HUES48 (cell line): ENCODE measurements at regions not wholly inside any gene's neighbourhood (a gene's known extent, or its start where the extent isn't known, plus 50 kb on each side); places are given as distances from the start of the nearest gene placed in this dataset.

ENCODE experiments used
- H3K27ac ChIP-seq: one replicate; pipeline ENCODE4 v1.7.0; 2013; ENCODE audit warnings: low read depth, low read length, inconsistent platforms
- H3K27me3 ChIP-seq: 2 replicates; pipeline ENCODE4 v1.6.1; 2013; ENCODE audit warnings: mild to moderate bottlenecking, low read length; ENCODE audit not compliant: control insufficient read depth, insufficient read depth
- H3K36me3 ChIP-seq: 2 replicates; pipeline ENCODE4 v1.6.1; 2013; ENCODE audit warnings: low read length; ENCODE audit not compliant: control insufficient read depth, insufficient read depth
- H3K4me1 ChIP-seq: 2 replicates; pipeline ENCODE4 v1.6.1; 2013; ENCODE audit warnings: mild to moderate bottlenecking, low read length; ENCODE audit not compliant: control insufficient read depth, insufficient read depth
- H3K4me3 ChIP-seq: 2 replicates; pipeline ENCODE4 v1.5.1; 2013; ENCODE audit warnings: mild to moderate bottlenecking, low read depth, low read length
- H3K9ac ChIP-seq: 2 replicates; pipeline ENCODE4 v1.6.1; 2013; ENCODE audit warnings: mild to moderate bottlenecking, low read depth, low read length, moderate library complexity
- H3K9me3 ChIP-seq: 2 replicates; pipeline ENCODE4 v1.6.1; 2013; ENCODE audit warnings: low read length; ENCODE audit not compliant: control insufficient read depth, insufficient read depth

DNA sequence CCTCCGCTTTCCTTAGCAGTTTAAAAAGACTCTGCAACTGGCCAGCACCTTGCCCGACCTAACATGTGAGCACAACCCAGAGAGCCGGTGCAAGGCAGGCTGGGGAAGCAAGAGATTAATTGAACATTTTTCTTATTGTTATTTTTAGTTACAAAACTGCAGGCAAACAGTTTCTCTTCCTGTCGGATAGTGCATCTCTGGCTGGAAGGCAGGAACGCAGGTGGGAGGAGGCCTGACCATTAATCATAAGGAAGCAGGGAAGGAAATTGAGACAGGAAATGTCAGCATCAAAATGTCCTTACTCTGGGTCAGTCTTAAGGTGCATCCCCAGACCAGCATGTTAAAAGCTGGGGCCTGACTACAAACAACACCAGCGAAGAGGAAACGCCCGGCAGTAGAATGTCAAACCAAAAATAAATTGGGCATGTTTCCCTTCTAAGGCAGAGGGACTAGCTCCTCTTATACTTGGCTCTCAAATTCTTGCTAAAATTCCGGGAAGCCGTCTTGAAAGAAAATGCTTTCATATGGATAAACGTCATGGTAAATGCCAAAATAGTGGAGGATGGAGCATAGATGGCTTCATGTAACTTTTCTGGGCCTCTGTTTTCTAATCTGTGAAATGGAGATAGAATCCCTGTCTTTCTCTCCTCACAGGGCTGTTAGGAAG, 226.8 kb downstream of the RAP2A start:
- Histone ChIP-seq H3K9ac (no peak overlapping the region), H3K4me3 (no peak overlapping the region), H3K9me3 (no peaks in the 10 kb centered on the region), H3K36me3 (no peaks in the 10 kb centered on the region), H3K4me1 (no peaks in the 10 kb centered on the region), H3K27me3 (no peaks in the 10 kb centered on the region), H3K27ac (no peak overlapping the region)

DNA sequence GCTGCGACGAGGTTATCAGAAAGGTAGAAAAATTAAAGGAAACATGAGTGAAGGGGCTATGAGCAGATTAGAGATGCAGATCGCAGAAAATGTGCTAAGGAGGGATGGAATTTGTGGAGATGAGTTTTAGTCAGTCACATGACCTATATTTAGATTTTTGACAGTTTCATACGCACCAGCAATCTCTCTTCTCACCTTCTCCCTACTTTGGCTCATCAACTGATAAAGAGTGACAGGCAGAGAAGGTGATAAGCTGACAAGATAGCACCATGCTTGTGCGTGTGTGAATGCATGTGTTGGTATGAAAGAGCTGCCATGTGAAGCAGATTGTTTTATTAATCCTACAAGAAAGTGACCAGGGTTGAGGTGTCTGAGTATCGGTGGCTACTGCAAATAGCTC, 252.6 kb downstream of the RAP2A start:
- Histone ChIP-seq H3K27ac (no peak overlapping the region), H3K27me3 (no peaks in the 10 kb centered on the region), H3K9ac (no peak overlapping the region), H3K9me3 (peaks cover 8% of the 10 kb centered on the region), H3K4me3 (no peak overlapping the region), H3K4me1 (no peaks in the 10 kb centered on the region), H3K36me3 (no peaks in the 10 kb centered on the region)

DNA sequence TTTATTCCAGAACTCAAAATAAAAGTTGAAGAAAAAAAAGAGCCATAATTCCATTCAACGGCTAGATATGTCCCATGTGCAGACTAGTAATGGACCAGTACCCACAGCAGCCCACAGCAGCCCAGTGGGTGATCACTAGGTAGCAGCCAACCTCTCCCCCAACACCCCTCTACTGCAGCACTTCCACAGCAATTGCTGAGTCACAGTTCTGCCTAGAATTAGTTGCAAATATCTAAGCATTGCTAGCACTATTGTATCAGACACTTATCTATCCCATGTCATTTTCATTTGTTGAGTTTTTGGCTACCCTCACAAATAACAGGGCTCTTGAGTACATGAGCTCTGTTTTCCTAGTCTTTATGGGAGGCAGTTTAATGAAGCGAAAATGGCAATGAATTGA, 258.7 kb downstream of the RAP2A start:
- H3K36me3 ChIP-seq, result no peaks in the 10 kb centered on the region
- H3K4me1 ChIP-seq, result no peaks in the 10 kb centered on the region
- peaks cover 8% of the 10 kb centered on the region for H3K9me3 ChIP-seq
- H3K4me3 ChIP-seq, result no peak overlapping the region
- H3K27ac ChIP-seq, result no peak overlapping the region
- no peaks in the 10 kb centered on the region for H3K27me3 ChIP-seq
- H3K9ac ChIP-seq, result no peak overlapping the region

DNA sequence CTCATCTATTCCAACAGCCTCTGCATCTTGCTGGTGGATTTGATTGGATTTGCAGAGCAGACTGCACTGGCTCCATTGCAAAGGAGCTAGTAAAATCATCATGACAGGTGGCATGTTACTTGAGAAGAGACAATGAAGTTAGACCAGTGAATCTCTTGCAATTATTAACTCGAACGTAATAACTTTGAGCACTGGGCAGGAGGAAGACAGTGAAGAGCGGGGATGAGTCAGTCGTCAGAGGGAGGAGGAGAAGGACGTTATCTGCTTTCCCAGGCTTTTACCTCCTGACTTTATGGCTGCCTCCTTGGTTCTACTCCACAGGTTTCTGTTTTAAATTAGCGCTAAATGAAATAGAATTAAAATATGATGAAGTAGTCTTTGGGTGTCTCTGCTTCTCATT, 257.8 kb upstream of the IPO5 start:
- H3K36me3 ChIP-seq, result no peaks in the 10 kb centered on the region
- no peaks in the 10 kb centered on the region for H3K27me3 ChIP-seq
- H3K9me3 ChIP-seq, result no peaks in the 10 kb centered on the region
- no peak overlapping the region for H3K4me3 ChIP-seq
- no peak overlapping the region for H3K9ac ChIP-seq
- H3K4me1 ChIP-seq, result no peaks in the 10 kb centered on the region
- H3K27ac ChIP-seq, result no peak overlapping the region

DNA sequence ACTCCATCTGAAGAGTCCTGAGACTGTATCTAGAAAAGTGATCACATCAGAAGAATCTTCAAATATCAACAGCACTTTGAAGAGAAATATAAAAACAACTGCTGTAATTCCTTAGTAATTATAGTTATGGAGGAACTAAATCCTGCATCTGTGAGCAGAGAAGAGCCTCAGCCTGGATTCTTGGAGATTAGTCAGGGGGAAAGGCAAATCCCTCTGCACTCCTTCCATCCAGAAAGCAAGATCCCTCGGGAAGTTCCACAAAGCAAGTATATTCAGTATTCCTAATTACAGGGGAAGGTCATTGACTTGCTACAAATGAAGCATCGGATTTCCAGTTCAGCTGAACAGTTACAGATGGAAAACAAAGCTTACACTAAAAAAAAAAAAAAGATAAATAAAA, 256.6 kb upstream of the IPO5 start:
- no peaks in the 10 kb centered on the region for H3K9me3 ChIP-seq
- no peaks in the 10 kb centered on the region for H3K27me3 ChIP-seq
- no peak overlapping the region for H3K4me3 ChIP-seq
- no peak overlapping the region for H3K27ac ChIP-seq
- H3K9ac ChIP-seq, result no peak overlapping the region
- no peaks in the 10 kb centered on the region for H3K36me3 ChIP-seq
- H3K4me1 ChIP-seq, result no peaks in the 10 kb centered on the region

DNA sequence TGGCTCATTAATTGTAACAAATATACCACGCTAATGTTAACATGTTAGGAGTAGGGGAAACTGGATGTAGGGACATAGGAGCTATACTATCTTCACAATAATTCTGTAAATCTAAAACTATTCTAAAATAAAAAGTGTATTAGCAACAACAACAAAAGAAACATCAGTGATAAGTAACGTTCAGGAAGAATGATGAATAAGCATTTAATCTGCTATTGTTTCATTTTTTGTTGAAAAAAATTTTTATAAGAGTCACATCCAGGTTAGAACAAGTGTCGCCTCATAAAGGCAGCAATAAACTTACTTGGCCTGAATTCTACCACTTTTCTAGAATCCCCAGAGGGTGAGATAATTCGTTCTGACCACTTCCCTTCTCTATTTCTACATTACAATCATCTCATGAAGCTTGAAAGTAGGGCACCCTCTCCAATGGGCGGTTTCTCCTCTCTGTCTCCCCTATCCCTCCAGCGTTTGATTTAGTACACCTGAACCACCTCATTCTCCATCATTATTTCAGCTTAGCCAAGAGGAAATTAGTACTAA, 253.1 kb upstream of the IPO5 start:
- Histone ChIP-seq H3K4me1 (no peaks in the 10 kb centered on the region), H3K27ac (no peak overlapping the region), H3K9me3 (no peaks in the 10 kb centered on the region), H3K9ac (no peak overlapping the region), H3K27me3 (no peaks in the 10 kb centered on the region), H3K4me3 (no peak overlapping the region), H3K36me3 (no peaks in the 10 kb centered on the region)

DNA sequence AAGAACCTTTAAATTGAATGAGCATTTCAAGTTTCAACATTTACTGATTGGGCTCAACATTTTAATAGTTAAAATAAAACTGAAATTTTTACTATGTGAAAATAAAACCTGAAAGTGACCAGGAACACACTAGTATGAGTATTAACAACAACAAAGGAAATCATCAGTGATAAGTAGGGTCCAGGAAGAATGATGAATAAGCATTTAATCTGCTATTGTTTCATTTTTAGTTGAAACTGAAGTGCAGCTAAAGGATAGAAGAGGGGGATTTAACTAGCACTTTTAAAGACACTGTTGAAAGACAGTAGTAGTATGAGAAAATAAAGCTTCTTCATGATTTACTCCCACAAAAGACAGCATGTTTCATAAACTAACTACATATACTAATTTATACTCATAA, 250.9 kb upstream of the IPO5 start:
- Histone ChIP-seq H3K9ac (no peak overlapping the region), H3K9me3 (no peaks in the 10 kb centered on the region), H3K4me3 (no peak overlapping the region), H3K36me3 (no peaks in the 10 kb centered on the region), H3K27ac (no peak overlapping the region), H3K4me1 (no peaks in the 10 kb centered on the region), H3K27me3 (no peaks in the 10 kb centered on the region)

DNA sequence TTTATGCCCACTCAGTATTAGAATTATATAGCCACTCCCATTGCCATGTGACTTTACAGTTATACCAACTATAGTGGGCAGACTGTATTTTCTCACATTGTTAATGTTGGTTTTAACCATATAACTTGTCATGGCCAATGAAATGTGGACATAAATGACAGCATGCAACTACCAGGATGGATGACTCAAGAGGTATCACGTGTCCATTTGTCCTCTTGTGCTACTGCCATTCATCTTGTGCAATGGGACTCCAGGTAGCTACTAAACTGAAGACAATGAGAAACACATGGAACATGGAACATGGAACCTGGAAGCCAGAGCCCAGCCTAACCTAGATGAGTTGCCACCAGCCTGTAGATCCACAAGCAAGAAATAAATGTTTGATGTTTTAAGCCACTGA, 242.7 kb upstream of the IPO5 start:
- Histone ChIP-seq H3K27ac (no peak overlapping the region), H3K4me1 (no peaks in the 10 kb centered on the region), H3K4me3 (no peak overlapping the region), H3K36me3 (no peaks in the 10 kb centered on the region), H3K9ac (no peak overlapping the region), H3K27me3 (no peaks in the 10 kb centered on the region), H3K9me3 (0 out of 2 replicates have a peak, but pooled peaks cover 4% of the 10 kb centered on the region)

DNA sequence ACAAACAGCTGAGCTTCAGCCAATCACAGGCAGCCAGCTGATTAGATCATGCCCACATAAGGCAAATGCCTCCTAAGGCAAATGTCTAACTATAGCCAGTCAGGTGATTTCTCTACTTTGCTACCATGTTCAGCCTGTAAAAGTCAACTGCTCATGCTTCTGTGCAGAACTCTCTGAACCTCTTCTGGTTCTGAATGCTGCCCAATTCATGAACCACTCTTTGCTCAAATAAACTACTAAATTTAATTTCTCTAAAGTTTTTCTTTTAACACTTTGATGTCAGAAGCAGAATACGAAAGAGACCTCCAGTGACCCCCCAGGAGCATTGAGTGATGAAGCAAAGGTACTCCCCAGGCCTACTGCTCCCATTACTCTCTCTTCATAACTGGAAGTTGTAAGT, 240.7 kb upstream of the IPO5 start:
- H3K9ac ChIP-seq, result no peak overlapping the region
- H3K27ac ChIP-seq, result no peak overlapping the region
- 0 out of 2 replicates have a peak, but pooled peaks cover 4% of the 10 kb centered on the region for H3K9me3 ChIP-seq

DNA sequence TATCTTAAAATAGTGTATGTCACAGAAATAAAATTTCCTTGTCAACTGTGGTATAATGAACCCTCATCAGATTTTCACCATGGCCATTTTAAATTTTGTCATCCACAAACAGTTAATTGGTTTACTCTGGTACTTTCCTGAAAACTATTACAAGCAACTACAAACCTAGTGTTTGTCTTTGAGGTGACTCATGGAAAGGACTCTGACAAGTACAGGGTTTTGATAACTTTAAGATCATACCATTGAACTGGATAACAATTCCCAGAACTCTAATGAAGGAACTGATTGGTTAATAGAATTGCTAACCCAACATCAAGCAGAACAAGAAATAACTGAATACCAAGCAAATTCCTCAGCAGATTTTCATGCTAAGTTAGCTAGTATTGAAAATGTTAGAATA, 237.7 kb upstream of the IPO5 start:
- H3K4me3 ChIP-seq, result no peak overlapping the region
- no peaks in the 10 kb centered on the region for H3K4me1 ChIP-seq
- 0 out of 2 replicates have a peak, but pooled peaks cover 4% of the 10 kb centered on the region for H3K9me3 ChIP-seq
- H3K36me3 ChIP-seq, result no peaks in the 10 kb centered on the region
- H3K9ac ChIP-seq, result no peak overlapping the region
- H3K27me3 ChIP-seq, result no peaks in the 10 kb centered on the region
- no peak overlapping the region for H3K27ac ChIP-seq

More for the DNA sequence above, 240.7 kb upstream of the IPO5 start:
- H3K27me3 ChIP-seq, result no peaks in the 10 kb centered on the region
- H3K4me1 ChIP-seq, result no peaks in the 10 kb centered on the region
- no peak overlapping the region for H3K4me3 ChIP-seq
- no peaks in the 10 kb centered on the region for H3K36me3 ChIP-seq

DNA sequence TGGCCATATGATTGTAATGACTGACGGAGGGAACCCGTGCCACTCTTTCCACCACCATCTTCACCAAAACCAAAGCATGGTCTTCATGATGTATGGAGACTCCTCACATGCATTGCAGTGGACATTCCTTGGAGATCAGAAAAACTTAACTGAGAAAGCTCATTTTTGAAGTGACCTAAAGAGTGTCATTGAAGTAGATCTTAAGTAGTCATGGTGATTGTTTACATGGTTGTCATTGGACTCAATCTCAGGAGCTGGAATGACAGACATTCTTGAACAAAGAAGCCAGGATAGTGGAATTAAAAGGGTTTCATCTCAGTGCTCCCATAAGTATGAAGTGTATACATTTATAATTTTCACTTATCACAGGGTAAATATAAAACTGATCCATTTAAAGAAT, 236.7 kb upstream of the IPO5 start:
- H3K36me3 ChIP-seq, result no peaks in the 10 kb centered on the region
- H3K4me3 ChIP-seq, result no peak overlapping the region
- H3K27ac ChIP-seq, result no peak overlapping the region
- 0 out of 2 replicates have a peak, but pooled peaks cover 4% of the 10 kb centered on the region for H3K9me3 ChIP-seq
- no peaks in the 10 kb centered on the region for H3K4me1 ChIP-seq
- no peak overlapping the region for H3K9ac ChIP-seq
- H3K27me3 ChIP-seq, result no peaks in the 10 kb centered on the region
